ENCODE measurements at regions not wholly inside any gene's neighbourhood (a gene's known extent, or its start where the extent isn't known, plus 50 kb on each side); places are given as distances from the start of the nearest gene placed in this dataset.

- no peak overlapping the region for H3K4me3 Mint-ChIP-seq
- no peaks in the 10 kb centered on the region for H3K27me3 Mint-ChIP-seq (ENCODE audit: low read depth)
- no peaks in the 10 kb centered on the region for H3K4me1 Mint-ChIP-seq
- no peaks in the 10 kb centered on the region for H3K36me3 Mint-ChIP-seq (ENCODE audit: low read depth)
- TF ChIP-seq CTCF (IDR thresholded peaks at IDR 0.05; ENCODE audit: unreplicated experiment in 3 of 3): no peak
- no peak overlapping the region for H3K27ac Mint-ChIP-seq
- H3K9me3 Mint-ChIP-seq: peaks cover 13% of the 10 kb centered on the region
Observed at GRCh38 chr7:52135403-52135802, 818.8 kb upstream of the COBL start.

DNA sequence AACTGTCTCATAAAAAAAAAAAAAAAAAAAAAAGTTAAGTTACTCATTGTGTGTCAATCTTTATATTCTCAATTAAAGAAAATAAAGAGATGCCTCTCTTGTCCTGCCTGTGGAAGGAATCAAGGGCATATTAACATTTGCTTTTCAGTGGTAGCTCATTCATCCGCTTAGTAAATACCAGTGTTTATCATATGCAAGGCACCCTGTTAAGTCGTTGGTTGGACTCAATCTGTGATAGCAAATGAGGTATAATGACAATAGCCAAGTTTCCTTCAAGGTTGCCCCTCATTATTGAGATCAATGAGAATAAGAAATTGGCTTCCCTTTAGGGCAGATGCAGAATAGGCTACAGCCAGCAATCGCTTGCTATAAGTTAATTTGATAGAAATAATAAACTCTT lies 812.7 kb upstream of the COBL start:
- H3K9me3 Mint-ChIP-seq: no peaks in the 10 kb centered on the region
- H3K27ac Mint-ChIP-seq: no peak overlapping the region
- H3K27me3 Mint-ChIP-seq (ENCODE audit: low read depth): no peaks in the 10 kb centered on the region
- no peak for TF ChIP-seq CTCF (IDR thresholded peaks at IDR 0.05; ENCODE audit: unreplicated experiment in 3 of 3)
- no peaks in the 10 kb centered on the region for H3K4me1 Mint-ChIP-seq
- H3K36me3 Mint-ChIP-seq (ENCODE audit: low read depth): no peaks in the 10 kb centered on the region
- H3K4me3 Mint-ChIP-seq: no peak overlapping the region

- TF ChIP-seq CTCF (IDR thresholded peaks at IDR 0.05; ENCODE audit: unreplicated experiment in 3 of 3): no peak
- Mint-ChIP-seq H3K9me3 (no peaks in the 10 kb centered on the region), H3K36me3 (ENCODE audit: low read depth) (no peaks in the 10 kb centered on the region), H3K4me1 (no peaks in the 10 kb centered on the region), H3K27ac (no peak overlapping the region), H3K4me3 (no peak overlapping the region), H3K27me3 (ENCODE audit: low read depth) (peaks cover 4% of the 10 kb centered on the region)
Observed at GRCh38 chr7:52120912-52121311, 804.3 kb upstream of the COBL start.

GRCh38 chr7:52119537-52119936 lies 802.9 kb upstream of the COBL start:
- Mint-ChIP-seq H3K9me3 (no peaks in the 10 kb centered on the region), H3K4me1 (no peaks in the 10 kb centered on the region), H3K36me3 (ENCODE audit: low read depth) (no peaks in the 10 kb centered on the region), H3K27ac (no peak overlapping the region), H3K27me3 (ENCODE audit: low read depth) (peaks cover 4% of the 10 kb centered on the region), H3K4me3 (no peak overlapping the region)
- no peak for TF ChIP-seq CTCF (IDR thresholded peaks at IDR 0.05; ENCODE audit: unreplicated experiment in 3 of 3)

DNA sequence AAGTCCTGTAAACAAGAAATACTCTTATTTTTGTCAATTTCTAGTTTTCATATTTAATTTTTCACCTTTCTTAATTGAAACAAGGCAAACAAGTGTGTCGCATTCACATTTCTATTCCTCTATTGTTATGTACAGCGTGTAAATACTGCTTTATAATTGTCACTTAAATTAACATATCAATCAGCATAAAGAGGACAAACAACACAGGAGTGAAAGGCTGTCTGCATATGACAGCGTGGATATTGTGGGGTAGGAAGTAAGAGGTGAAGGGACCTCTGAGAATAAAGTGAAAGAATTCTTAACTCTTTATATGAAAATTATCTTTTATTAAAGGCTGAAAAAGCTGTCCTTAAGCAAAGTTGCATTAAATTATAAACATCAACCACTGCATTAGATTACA lies 797.9 kb upstream of the COBL start:
- Mint-ChIP-seq H3K27me3 (ENCODE audit: low read depth) (peaks cover 4% of the 10 kb centered on the region), H3K27ac (no peak overlapping the region), H3K4me3 (no peak overlapping the region), H3K9me3 (no peaks in the 10 kb centered on the region), H3K36me3 (ENCODE audit: low read depth) (no peaks in the 10 kb centered on the region), H3K4me1 (no peaks in the 10 kb centered on the region)
- TF ChIP-seq CTCF (IDR thresholded peaks at IDR 0.05; ENCODE audit: unreplicated experiment in 3 of 3): no peak

DNA sequence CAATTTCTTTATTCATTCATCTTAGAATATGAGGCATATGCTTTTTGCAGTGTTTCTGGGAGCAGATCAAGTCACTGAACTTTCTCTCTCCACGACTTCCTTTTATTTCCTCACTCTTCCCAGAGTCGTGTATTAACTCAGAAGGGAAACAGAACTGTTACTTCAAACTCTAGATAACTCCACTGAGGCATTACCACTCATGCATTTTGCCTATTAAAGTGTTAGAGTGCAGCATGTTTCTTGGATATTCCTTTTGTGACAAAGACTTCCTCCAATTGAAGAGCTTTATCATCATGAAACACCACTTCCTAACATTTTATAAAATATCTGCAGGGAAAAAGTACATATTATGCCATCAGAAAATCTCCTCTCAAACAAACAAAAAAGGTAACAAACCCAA lies 797.4 kb upstream of the COBL start:
- no peak overlapping the region for H3K4me3 Mint-ChIP-seq
- no peaks in the 10 kb centered on the region for H3K9me3 Mint-ChIP-seq
- H3K27ac Mint-ChIP-seq: no peak overlapping the region
- no peaks in the 10 kb centered on the region for H3K4me1 Mint-ChIP-seq
- H3K36me3 Mint-ChIP-seq (ENCODE audit: low read depth): no peaks in the 10 kb centered on the region
- TF ChIP-seq CTCF (IDR thresholded peaks at IDR 0.05; ENCODE audit: unreplicated experiment in 3 of 3): no peak
- H3K27me3 Mint-ChIP-seq (ENCODE audit: low read depth): peaks cover 4% of the 10 kb centered on the region
